ENCODE measurements at regions not wholly inside any gene's neighbourhood (a gene's known extent, or its start where the extent isn't known, plus 50 kb on each side); places are given as distances from the start of the nearest gene placed in this dataset.

- Histone ChIP-seq H3K9ac (ENCODE audit: low read depth, low read length) (no peak overlapping the region), H3K4me3 (ENCODE audit: low read depth, low read length) (no peak overlapping the region), H3K4me1 (ENCODE audit: control insufficient read depth, insufficient read depth, low read length) (no peaks in the 10 kb centered on the region), H3K36me3 (ENCODE audit: control insufficient read depth, insufficient read depth, low read length) (no peaks in the 10 kb centered on the region), H3K27me3 (ENCODE audit: control insufficient read depth, insufficient read depth, low read length) (no peaks in the 10 kb centered on the region), H3K9me3 (ENCODE audit: control insufficient read depth, insufficient read depth, low read length) (no peaks in the 10 kb centered on the region)
These were observed 138.3 kb upstream of the ID2 start for GRCh38 chr2:8543383-8544170.

DNA sequence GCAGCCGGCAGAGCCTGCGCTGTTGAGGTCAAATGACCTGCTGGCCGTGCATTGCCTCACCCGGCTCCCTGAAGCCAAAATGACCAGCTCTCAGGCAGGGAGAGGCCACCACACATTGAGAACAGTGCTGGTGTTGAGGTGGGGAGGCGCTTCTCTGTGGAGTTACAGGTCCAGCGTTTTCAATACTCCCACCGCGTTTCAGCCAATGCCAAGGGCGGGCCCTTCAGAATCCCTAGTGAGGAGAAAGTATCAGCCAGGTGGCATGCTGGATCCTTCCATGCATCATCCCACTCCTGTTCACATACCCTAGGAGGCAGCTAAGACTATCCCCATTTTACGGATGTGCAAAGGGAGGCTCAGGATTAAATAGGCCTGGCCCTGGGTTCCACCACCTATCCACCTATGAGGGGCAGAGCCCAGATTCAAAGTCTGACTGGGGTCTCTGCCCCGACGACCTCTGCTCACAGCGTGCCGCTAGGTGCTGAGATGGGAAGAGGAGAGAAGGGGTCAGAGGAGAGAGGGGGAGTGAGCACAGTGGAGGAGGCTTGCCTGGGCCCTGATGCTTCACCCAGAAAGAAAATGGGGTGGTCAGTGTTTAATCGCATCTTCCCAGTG is 137.6 kb upstream of the ID2 start:
- no peak overlapping the region for H3K9ac ChIP-seq (ENCODE audit: low read depth, low read length)
- no peak overlapping the region for H3K4me3 ChIP-seq (ENCODE audit: low read depth, low read length)
- H3K4me1 ChIP-seq (ENCODE audit: control insufficient read depth, insufficient read depth, low read length) = no peaks in the 10 kb centered on the region
- no peaks in the 10 kb centered on the region for H3K27me3 ChIP-seq (ENCODE audit: control insufficient read depth, insufficient read depth, low read length)
- H3K9me3 ChIP-seq (ENCODE audit: control insufficient read depth, insufficient read depth, low read length) = no peaks in the 10 kb centered on the region
- H3K36me3 ChIP-seq (ENCODE audit: control insufficient read depth, insufficient read depth, low read length) = no peaks in the 10 kb centered on the region

GRCh38 chr2:8544786-8545694 is 136.8 kb upstream of the ID2 start:
- Histone ChIP-seq H3K9me3 (ENCODE audit: control insufficient read depth, insufficient read depth, low read length) (no peaks in the 10 kb centered on the region), H3K36me3 (ENCODE audit: control insufficient read depth, insufficient read depth, low read length) (no peaks in the 10 kb centered on the region), H3K9ac (ENCODE audit: low read depth, low read length) (no peak overlapping the region), H3K27me3 (ENCODE audit: control insufficient read depth, insufficient read depth, low read length) (no peaks in the 10 kb centered on the region), H3K4me1 (ENCODE audit: control insufficient read depth, insufficient read depth, low read length) (no peaks in the 10 kb centered on the region), H3K4me3 (ENCODE audit: low read depth, low read length) (no peak overlapping the region)

DNA sequence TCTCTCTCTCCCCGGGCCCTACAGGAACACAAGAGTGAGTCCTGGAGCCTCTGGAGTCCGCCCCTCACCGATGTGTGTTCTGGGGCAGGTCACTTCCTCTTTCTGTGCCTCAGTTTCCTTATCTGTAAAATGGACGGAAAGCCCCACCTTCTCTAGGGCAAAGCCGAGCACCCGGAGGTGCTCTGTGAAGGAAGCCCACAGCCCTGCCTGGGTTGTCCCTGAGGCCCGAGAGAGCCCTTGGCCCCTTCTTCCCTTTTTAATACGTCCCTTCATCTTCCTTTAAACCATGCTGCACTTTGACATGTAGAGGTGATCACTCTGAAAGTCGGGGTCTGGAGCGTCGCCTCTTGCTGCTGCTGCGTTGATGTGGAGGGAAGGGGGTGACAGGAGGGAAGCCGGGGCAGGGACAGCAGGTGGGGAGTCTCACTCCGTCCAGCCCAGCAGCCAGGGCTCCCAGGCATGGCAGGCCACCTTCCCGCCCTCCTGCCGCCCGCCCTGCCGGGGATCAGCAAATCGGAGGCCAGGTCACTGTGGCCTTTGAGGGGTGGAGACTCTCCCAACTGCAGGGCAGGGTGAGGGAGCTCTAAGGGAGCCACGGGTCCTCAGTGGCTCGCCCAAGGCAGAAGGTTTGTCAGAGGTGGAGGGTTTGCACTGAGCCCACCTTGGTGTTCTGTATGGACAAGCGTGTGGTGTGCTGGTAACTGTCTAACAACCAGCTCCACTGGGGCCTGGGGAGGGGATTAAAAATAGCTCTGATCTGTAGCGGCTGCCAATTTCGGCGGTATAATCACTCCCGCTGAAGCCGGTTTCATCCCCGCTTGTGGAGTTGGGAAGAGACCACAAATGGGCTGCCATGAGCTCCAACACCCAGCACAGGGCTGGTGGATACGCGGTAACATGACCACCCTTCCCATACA is 135.9 kb upstream of the ID2 start:
- Histone ChIP-seq H3K4me1 (ENCODE audit: control insufficient read depth, insufficient read depth, low read length) (no peaks in the 10 kb centered on the region), H3K36me3 (ENCODE audit: control insufficient read depth, insufficient read depth, low read length) (no peaks in the 10 kb centered on the region), H3K9ac (ENCODE audit: low read depth, low read length) (no peak overlapping the region)

DNA sequence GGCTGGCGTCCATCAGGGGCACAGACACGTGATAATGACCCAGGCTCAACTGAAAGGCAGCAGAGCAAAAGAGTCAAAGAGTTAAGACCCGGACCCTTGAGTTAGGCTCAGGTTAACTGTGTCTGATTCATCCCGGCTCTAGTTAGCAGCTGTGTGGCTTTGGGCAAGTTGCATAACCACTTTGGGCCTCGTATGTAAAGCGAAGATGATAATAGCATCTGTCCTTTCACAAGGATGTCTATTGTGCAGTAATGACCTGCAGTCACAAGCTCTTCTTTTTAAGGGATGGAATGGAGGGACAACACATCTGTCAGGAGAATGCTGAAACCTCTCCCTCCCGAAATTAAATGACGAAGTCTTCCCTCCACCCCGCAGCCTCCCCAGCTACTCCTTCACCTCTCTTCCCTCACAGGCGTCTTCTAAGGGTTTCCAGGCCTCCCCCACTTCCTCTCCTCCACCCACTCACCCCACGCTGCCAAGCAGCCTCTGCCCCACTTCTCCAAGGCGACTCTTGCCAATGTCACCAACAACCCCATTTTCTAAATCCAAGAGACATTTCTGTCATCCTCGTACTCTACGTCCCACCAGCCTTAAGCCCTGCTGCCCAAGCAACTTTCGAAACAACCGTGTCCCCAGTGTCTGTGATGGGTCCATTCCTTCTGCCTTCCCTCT is 135.1 kb upstream of the ID2 start:
- H3K4me3 ChIP-seq (ENCODE audit: low read depth, low read length) = no peak overlapping the region
- H3K4me1 ChIP-seq (ENCODE audit: control insufficient read depth, insufficient read depth, low read length) = no peaks in the 10 kb centered on the region
- H3K27me3 ChIP-seq (ENCODE audit: control insufficient read depth, insufficient read depth, low read length) = no peaks in the 10 kb centered on the region
- H3K9me3 ChIP-seq (ENCODE audit: control insufficient read depth, insufficient read depth, low read length) = no peaks in the 10 kb centered on the region
- H3K9ac ChIP-seq (ENCODE audit: low read depth, low read length) = no peak overlapping the region
- H3K36me3 ChIP-seq (ENCODE audit: control insufficient read depth, insufficient read depth, low read length) = no peaks in the 10 kb centered on the region

More for the DNA sequence above, 135.9 kb upstream of the ID2 start:
- no peaks in the 10 kb centered on the region for H3K27me3 ChIP-seq (ENCODE audit: control insufficient read depth, insufficient read depth, low read length)
- no peaks in the 10 kb centered on the region for H3K9me3 ChIP-seq (ENCODE audit: control insufficient read depth, insufficient read depth, low read length)
- H3K4me3 ChIP-seq (ENCODE audit: low read depth, low read length) = no peak overlapping the region

GRCh38 chr2:8547284-8548064 is 134.4 kb upstream of the ID2 start:
- Histone ChIP-seq H3K36me3 (ENCODE audit: control insufficient read depth, insufficient read depth, low read length) (no peaks in the 10 kb centered on the region), H3K27me3 (ENCODE audit: control insufficient read depth, insufficient read depth, low read length) (no peaks in the 10 kb centered on the region), H3K4me3 (ENCODE audit: low read depth, low read length) (no peak overlapping the region), H3K9me3 (ENCODE audit: control insufficient read depth, insufficient read depth, low read length) (no peaks in the 10 kb centered on the region), H3K9ac (ENCODE audit: low read depth, low read length) (no peak overlapping the region), H3K4me1 (ENCODE audit: control insufficient read depth, insufficient read depth, low read length) (no peaks in the 10 kb centered on the region)

GRCh38 chr2:8548065-8548618 is 133.7 kb upstream of the ID2 start:
- no peaks in the 10 kb centered on the region for H3K9me3 ChIP-seq (ENCODE audit: control insufficient read depth, insufficient read depth, low read length)
- H3K36me3 ChIP-seq (ENCODE audit: control insufficient read depth, insufficient read depth, low read length) = no peaks in the 10 kb centered on the region
- no peaks in the 10 kb centered on the region for H3K27me3 ChIP-seq (ENCODE audit: control insufficient read depth, insufficient read depth, low read length)
- H3K4me1 ChIP-seq (ENCODE audit: control insufficient read depth, insufficient read depth, low read length) = no peaks in the 10 kb centered on the region
- no peak overlapping the region for H3K9ac ChIP-seq (ENCODE audit: low read depth, low read length)
- H3K4me3 ChIP-seq (ENCODE audit: low read depth, low read length) = no peak overlapping the region

GRCh38 chr2:8548619-8549150 is 133.2 kb upstream of the ID2 start:
- Histone ChIP-seq H3K9me3 (ENCODE audit: control insufficient read depth, insufficient read depth, low read length) (no peaks in the 10 kb centered on the region), H3K36me3 (ENCODE audit: control insufficient read depth, insufficient read depth, low read length) (no peaks in the 10 kb centered on the region), H3K4me3 (ENCODE audit: low read depth, low read length) (no peak overlapping the region), H3K4me1 (ENCODE audit: control insufficient read depth, insufficient read depth, low read length) (no peaks in the 10 kb centered on the region), H3K9ac (ENCODE audit: low read depth, low read length) (no peak overlapping the region), H3K27me3 (ENCODE audit: control insufficient read depth, insufficient read depth, low read length) (no peaks in the 10 kb centered on the region)

- Histone ChIP-seq H3K36me3 (ENCODE audit: control insufficient read depth, insufficient read depth, low read length) (no peaks in the 10 kb centered on the region), H3K9ac (ENCODE audit: low read depth, low read length) (no peak overlapping the region), H3K4me3 (ENCODE audit: low read depth, low read length) (no peak overlapping the region), H3K27me3 (ENCODE audit: control insufficient read depth, insufficient read depth, low read length) (no peaks in the 10 kb centered on the region), H3K9me3 (ENCODE audit: control insufficient read depth, insufficient read depth, low read length) (no peaks in the 10 kb centered on the region), H3K4me1 (ENCODE audit: control insufficient read depth, insufficient read depth, low read length) (no peaks in the 10 kb centered on the region)
These were observed 132.5 kb upstream of the ID2 start for GRCh38 chr2:8549273-8549922.
